Pancreas (tissue), 10 donors: ENCODE measurements at regions not wholly inside any gene's neighbourhood (a gene's known extent, or its start where the extent isn't known, plus 50 kb on each side); places are given as distances from the start of the nearest gene placed in this dataset.
"Not testable (repeated sequence)": the region's sequence is repeated elsewhere in the genome, so short reads cannot be mapped to it uniquely, and the experiment has no call there.

Experiments
- ATAC-seq, 4 donors: fragments of 200-7000 bp; cut with Tn5 transposase; one replicate each; pipeline versions ENCODE4 v1.8.0 to v1.9.1; 2020; ENCODE audit warnings: mild to moderate bottlenecking in 4 of 4, moderate library complexity in 4 of 4
- DNase-seq, 6 donors: peaks; one replicate each; pipeline ENCODE4 v3.0.0-alpha.2; 2020
- FAIRE-seq: peaks from 2 replicates; lab custom pipeline; 2012; peaks lifted over from hg19 to GRCh38; lab: Jason Lieb, UNC
- H3K27ac ChIP-seq, 4 donors: fragments of 200-600 bp; sonication (generic); 1 replicate in 3 of 4; 2 replicates in 1 of 4; pipeline versions ENCODE4 v1.5.0 to v1.8.0; 2020
- H3K27me3 ChIP-seq, 4 donors: fragments of 200-600 bp; one replicate each; pipeline ENCODE4 v1.8.0; 2021
- H3K36me3 ChIP-seq, 3 donors: fragments of 200-600 bp; sonication (generic) in 1 of 3; one replicate each; pipeline versions ENCODE4 v1.5.0 to v1.8.0; 2020 to 2021
- H3K4me1 ChIP-seq, 3 donors: fragments of 200-600 bp; one replicate each; pipeline ENCODE4 v1.8.0; 2021
- H3K4me3 ChIP-seq, 4 donors: fragments of 200-600 bp; sonication (generic) in 2 of 4; one replicate each; pipeline versions ENCODE4 v1.5.0 to v1.8.0; 2020 to 2021
- H3K9me3 ChIP-seq, 4 donors: fragments of 200-600 bp; one replicate each; pipeline ENCODE4 v1.8.0; 2021
- CTCF ChIP-seq, 4 donors: fragments of 200-600 bp; sonication (generic) in 3 of 4; IDR thresholded peaks; one replicate each; pipeline versions ENCODE4 v1.5.0 to v1.8.0; 2021; ENCODE audit warnings: antibody characterized with exemption in 4 of 4
- WGBS, 2 donors: extraction: QIAGEN DNeasy Blood & Tissue Kit; methylation state at CpG; one replicate each; pipeline ENCODE4 v1.1.7; 2013; 5-methylcytosine and 5-hydroxymethylcytosine counted together
- intact Hi-C, 3 donors: fragments of 100-400 bp; cut with DNase I; formaldehyde crosslinking; loops; one replicate each; pipeline versions ENCODE4 v1.11.1 to v1.14.2; 2022
- donor health status: healthy with polysubstance abuse.
- donor health status: DM: no; HTN: no; CAD: no; lungs with moderate emphysema.
- donor health status: DM: no; HTN: no; CAD: no.
- donor health status: control.
- donor health status: control.
- donor health status: Bipolar disorder and iron deficiency.
- donor health status: DM: yes; HTN: yes; CAD: no.
- donor health status: DM: no; HTN: no; CAD: no.
- donor health status: DM: no; HTN: no; CAD: no.
- donor health status: DM: yes; HTN: yes; CAD: no.

DNA sequence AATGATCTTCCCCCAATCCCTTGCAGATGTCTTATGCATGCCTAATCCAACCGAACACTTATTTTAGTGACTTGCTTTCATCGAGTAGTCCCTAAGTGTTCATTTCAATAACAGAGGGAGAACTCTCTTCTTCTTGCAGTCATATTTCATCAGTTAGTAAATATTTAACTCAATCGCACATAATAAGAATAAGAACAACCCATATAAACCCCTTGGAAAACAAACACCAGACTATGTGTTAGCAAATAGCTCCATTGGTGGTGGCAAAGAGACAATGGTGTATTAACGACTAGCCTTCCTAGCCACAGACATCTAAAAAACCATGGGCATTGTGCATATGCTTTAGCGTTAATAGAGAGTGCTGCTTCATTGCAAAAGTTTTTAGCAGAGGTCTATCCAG lies 725.8 kb downstream of the BCL11A start:
- TF ChIP-seq CTCF (IDR thresholded peaks at IDR 0.05), result no peak
- no peaks in the 10 kb centered on the region for H3K4me1 ChIP-seq
- no peak overlapping the region for H3K4me3 ChIP-seq
- no peaks in the 10 kb centered on the region for H3K36me3 ChIP-seq
- intact Hi-C loops, result no loop called here
- H3K9me3 ChIP-seq, result no peaks in the 10 kb centered on the region
- H3K27ac ChIP-seq, result no peak overlapping the region
- no peaks in the 10 kb centered on the region for H3K27me3 ChIP-seq
- ATAC-seq (no peak), DNase-seq (no peak), FAIRE-seq (no peak)
- 73 to 78% methylated on average over 5 of the region's 5 CpGs for WGBS, 2 donors

GRCh38 chr2:59826177-59826576 lies 727.3 kb downstream of the BCL11A start:
- 89 to 94% methylated on average over 2 of the region's 2 CpGs for WGBS, 2 donors
- no peak for TF ChIP-seq CTCF (IDR thresholded peaks at IDR 0.05)
- intact Hi-C loops, result no loop called here
- Histone ChIP-seq H3K27ac (no peak overlapping the region), H3K9me3 (no peaks in the 10 kb centered on the region), H3K36me3 (no peaks in the 10 kb centered on the region), H3K27me3 (no peaks in the 10 kb centered on the region), H3K4me3 (no peak overlapping the region), H3K4me1 (no peaks in the 10 kb centered on the region)
- no peak for DNase-seq
- FAIRE-seq, result no peak
- no peak for ATAC-seq

GRCh38 chr2:59824314-59824713 lies 729.1 kb downstream of the BCL11A start:
- no peak for TF ChIP-seq CTCF (IDR thresholded peaks at IDR 0.05)
- FAIRE-seq (no peak), ATAC-seq (peak in 2 of 4 donors; percentile 35 to 59), DNase-seq (no peak)
- WGBS, 2 donors, result 76 to 77% methylated on average over 4 of the region's 4 CpGs
- H3K27ac ChIP-seq, result no peak overlapping the region
- H3K4me1 ChIP-seq, result no peaks in the 10 kb centered on the region
- no peaks in the 10 kb centered on the region for H3K36me3 ChIP-seq
- H3K27me3 ChIP-seq, result no peaks in the 10 kb centered on the region
- H3K9me3 ChIP-seq, result no peaks in the 10 kb centered on the region
- intact Hi-C loops, result no loop called here
- H3K4me3 ChIP-seq, result no peak overlapping the region

- no peak for TF ChIP-seq CTCF (IDR thresholded peaks at IDR 0.05)
- DNase-seq (no peak), FAIRE-seq (no peak), ATAC-seq (no peak)
- no peaks in the 10 kb centered on the region for H3K27me3 ChIP-seq
- WGBS, 2 donors, result 71 to 83% methylated on average over 1 of the region's 1 CpG
- H3K36me3 ChIP-seq, result no peaks in the 10 kb centered on the region
- intact Hi-C loops, result no loop called here
- no peak overlapping the region for H3K4me3 ChIP-seq
- H3K9me3 ChIP-seq, result no peaks in the 10 kb centered on the region
- no peak overlapping the region for H3K27ac ChIP-seq
- no peaks in the 10 kb centered on the region for H3K4me1 ChIP-seq
These were observed 737.4 kb downstream of the BCL11A start for GRCh38 chr2:59816075-59816474.

GRCh38 chr2:59810283-59810682 lies 743.2 kb downstream of the BCL11A start:
- FAIRE-seq, H3K9me3 ChIP-seq, H3K36me3 ChIP-seq, DNase-seq, H3K4me1 ChIP-seq, ATAC-seq, H3K4me3 ChIP-seq, H3K27me3 ChIP-seq, H3K27ac ChIP-seq, intact Hi-C loops: not testable (repeated sequence)
- 93 to 96% methylated on average over 2 of the region's 2 CpGs for WGBS, 2 donors

DNA sequence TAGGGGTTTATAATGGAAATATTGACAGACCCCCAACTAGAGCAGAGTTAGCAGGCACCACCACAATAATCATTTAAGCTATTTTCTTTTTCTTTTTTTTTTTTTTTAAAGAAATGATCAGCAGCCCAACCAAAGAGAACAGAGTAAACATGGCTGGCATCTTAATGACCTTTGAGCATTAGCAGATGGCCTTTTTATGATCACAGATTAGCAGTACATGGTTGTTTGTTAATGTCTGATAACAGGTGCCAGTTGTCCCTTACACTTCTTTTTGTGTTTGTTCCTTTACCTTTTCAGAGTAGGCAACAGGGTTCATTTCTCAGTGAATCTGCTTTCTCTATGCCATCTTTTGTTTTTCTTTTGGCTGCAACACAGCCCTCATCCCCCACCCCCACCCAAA lies 747.0 kb downstream of the BCL11A start:
- Histone ChIP-seq H3K27ac (no peak overlapping the region), H3K4me1 (no peaks in the 10 kb centered on the region), H3K36me3 (no peaks in the 10 kb centered on the region), H3K27me3 (no peaks in the 10 kb centered on the region), H3K4me3 (no peak overlapping the region), H3K9me3 (no peaks in the 10 kb centered on the region)
- no peak for TF ChIP-seq CTCF (IDR thresholded peaks at IDR 0.05)
- DNase-seq, result no peak
- no peak for FAIRE-seq
- peak in 1 of 4 donors; percentile 29 for ATAC-seq
- intact Hi-C loops, result no loop called here
